Retinal pigment epithelial cell (primary cell): ENCODE measurements at regions not wholly inside any gene's neighbourhood (a gene's known extent, or its start where the extent isn't known, plus 50 kb on each side); places are given as distances from the start of the nearest gene placed in this dataset.

Source experiments
- DNase-seq: peaks from one replicate; pipeline ENCODE4 v3.0.0-alpha.2; 2010; ENCODE audit warnings: low read depth
- H3K4me3 ChIP-seq: 2 replicates; pipeline ENCODE4 v1.5.1; 2011; ENCODE audit warnings: mild to moderate bottlenecking, low read length, control low read depth, moderate library complexity
- TF ChIP-seq, protein P1 (sequence below): conservative IDR thresholded peaks from 2 replicates; pipeline ENCODE4 v1.5.1; 2011; ENCODE audit warnings: low read depth, low read length, control low read depth, inconsistent platforms

DNA sequence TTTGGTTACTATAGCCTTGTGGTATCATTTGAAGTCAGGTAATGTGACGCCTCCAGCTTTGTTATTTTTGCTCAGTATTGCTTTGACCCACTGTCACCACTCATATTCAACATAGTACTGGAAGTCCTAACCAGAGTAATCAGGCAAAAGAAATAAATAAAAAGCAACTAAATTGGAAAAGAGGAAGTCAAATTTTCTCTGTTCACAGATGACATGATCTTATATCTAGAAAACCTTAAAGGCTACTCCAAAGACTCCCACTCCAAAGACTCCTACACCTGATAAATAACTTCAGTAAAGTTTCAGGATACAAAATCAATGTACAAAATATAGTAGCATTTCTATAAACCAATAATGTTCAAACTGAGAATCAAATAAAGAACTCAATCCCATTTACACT, 348.6 kb downstream of the CXXC4 start:
- DNase-seq: no peak
- TF ChIP-seq, protein P1, sequence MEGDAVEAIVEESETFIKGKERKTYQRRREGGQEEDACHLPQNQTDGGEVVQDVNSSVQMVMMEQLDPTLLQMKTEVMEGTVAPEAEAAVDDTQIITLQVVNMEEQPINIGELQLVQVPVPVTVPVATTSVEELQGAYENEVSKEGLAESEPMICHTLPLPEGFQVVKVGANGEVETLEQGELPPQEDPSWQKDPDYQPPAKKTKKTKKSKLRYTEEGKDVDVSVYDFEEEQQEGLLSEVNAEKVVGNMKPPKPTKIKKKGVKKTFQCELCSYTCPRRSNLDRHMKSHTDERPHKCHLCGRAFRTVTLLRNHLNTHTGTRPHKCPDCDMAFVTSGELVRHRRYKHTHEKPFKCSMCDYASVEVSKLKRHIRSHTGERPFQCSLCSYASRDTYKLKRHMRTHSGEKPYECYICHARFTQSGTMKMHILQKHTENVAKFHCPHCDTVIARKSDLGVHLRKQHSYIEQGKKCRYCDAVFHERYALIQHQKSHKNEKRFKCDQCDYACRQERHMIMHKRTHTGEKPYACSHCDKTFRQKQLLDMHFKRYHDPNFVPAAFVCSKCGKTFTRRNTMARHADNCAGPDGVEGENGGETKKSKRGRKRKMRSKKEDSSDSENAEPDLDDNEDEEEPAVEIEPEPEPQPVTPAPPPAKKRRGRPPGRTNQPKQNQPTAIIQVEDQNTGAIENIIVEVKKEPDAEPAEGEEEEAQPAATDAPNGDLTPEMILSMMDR: no peak
- H3K4me3 ChIP-seq: no peak overlapping the region

DNA sequence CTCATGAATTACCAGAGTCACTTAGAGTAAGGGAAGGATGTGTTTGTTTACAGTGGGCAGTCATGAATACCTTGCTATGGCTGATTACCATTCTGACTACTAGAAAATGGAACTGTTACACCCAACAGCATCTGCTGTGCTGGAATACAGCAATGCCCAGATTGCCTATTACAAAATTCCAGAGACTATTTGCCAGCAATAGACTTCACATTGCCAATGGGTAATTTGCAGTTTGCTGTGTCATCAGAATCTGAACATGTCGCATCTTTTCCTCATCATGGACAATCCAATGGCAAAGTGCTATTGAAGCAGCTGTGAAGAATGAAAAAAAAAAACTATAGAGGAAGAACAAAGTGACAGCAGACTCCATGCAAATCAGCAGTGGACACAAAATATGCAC, 356.6 kb downstream of the CXXC4 start:
- H3K4me3 ChIP-seq: no peak overlapping the region
- TF ChIP-seq, protein P1: no peak
- DNase-seq: no peak

DNA sequence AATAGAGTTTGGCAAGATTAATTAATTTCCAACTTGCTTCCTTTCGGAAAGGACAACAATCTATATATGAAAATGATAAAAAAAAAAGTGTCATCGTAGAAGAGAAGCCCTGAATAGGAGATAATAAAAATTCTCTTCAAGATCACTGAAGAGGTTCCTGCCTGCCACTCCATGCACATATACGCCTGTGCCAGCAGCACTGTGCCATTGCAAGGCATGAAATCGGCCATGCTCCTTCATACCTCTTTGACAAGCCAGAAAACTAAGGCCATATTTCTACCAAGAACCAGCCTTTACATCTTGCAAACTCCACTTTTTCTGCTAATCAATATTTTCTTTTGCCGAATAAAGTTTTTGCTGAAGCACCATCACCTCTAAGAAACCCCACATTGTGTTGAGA, 365.5 kb downstream of the CXXC4 start:
- TF ChIP-seq, protein P1: no peak
- H3K4me3 ChIP-seq: no peak overlapping the region
- no peak for DNase-seq

DNA sequence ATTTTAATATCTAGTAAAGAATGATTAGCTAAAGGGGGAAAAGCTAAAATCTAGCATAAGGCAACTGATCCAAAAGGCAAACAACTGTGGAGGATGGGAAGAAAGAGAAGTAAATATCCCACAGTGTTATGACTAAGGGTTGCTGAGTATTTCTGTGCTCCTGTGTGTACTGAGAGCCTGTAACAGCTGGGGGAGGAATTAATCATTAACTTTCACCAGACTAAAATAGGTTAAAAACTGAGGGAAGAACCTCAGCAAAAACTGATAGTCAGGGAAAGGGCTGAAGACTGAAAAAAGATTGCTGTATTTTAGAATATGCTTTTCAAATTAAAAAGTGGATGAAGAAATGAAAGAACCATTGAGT, 365.9 kb downstream of the CXXC4 start:
- H3K4me3 ChIP-seq: no peak overlapping the region
- TF ChIP-seq, protein P1: no peak
- DNase-seq: no peak

DNA sequence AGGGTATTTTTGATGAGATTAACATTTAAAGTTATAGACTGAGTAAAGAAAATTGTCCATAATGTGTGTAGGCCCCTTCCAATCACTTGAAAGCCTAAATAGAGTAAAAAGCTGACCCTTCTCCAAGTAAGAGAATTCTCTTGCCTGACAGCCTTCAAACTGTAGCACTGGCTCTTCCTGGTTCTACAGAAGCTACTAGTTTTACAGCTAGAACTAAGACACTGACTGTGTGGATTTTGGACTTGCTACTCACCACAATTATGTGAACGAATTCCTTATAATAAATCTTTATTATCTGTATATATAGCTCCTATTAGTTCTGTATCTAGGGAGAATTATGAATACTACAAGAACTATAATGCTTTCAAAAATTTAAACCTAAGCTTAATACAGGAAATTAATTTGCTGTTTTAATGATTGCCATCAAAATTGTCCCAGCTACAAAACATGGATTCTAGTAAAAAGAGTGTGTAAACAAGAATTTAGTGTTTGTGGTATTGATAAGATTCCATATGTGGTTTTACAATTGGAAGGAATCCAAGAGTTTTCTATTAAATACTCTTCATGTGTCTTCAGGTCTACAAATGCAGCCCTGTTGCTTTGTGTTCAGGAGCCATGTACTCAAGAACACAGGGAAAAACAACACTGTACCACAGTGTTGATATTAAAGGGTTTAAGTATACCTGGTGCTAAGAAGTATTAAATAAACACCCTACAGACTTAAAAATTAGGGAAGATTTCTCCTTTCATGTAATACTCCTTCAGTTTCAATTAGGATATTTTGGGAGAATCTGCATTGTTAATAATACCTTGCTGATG, 366.5 kb downstream of the CXXC4 start:
- H3K4me3 ChIP-seq: no peak overlapping the region
- TF ChIP-seq, protein P1: no peak
- DNase-seq: no peak

DNA sequence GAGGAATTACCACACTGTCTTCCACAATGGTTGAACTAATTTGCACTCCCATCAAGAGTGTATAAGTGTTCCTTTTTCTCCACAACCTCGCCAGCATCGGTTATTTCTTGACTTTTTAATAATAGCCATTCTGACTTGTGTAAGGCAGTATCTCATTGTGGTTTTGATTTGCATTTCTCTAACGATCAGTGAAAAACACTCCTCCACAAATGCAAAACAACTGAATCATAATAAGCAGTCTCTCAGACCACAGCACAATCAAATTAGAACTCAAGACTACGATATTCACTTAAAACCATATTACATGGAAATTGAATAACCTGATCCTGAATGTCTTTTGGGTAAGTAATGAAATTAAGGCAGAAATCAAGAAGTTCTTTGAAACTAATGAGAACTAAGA, 371.7 kb downstream of the CXXC4 start:
- no peak for DNase-seq
- TF ChIP-seq, protein P1: no peak
- no peak overlapping the region for H3K4me3 ChIP-seq

DNA sequence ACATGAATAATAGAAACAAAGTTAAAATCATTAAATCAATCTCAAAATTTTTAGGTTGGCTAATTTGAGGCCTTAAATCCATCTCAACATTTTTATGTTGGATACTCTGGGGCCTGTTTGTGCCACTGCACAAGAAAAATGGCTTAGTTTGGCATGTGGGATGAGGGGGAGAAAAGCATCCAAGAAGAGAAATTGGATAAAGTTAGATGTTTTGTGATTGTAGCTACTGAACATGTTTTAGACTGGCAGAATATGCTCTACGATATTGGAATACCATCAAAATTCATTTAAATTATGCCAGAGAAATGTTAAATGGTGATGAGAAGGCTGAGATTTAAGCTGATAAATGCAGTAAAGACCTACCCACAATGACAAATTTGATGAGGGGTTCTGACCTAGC, 376.9 kb downstream of the CXXC4 start:
- TF ChIP-seq, protein P1: no peak

More for the DNA sequence above, 376.9 kb downstream of the CXXC4 start:
- H3K4me3 ChIP-seq: no peak overlapping the region
- DNase-seq: no peak
